A549 (cell line): ENCODE measurements at regions not wholly inside any gene's neighbourhood (a gene's known extent, or its start where the extent isn't known, plus 50 kb on each side); places are given as distances from the start of the nearest gene placed in this dataset.

Experiments
- CHD4 ChIP-seq: fragments of 200-600 bp; sonication (generic); IDR thresholded peaks from 2 replicates; pipeline ENCODE4 v1.6.1; 2016; ENCODE audit warnings: antibody characterized with exemption, mild to moderate bottlenecking, borderline replicate concordance
- CTCF ChIP-seq: fragments of >200 bp; sonication (Bioruptor Twin); formaldehyde crosslinking; IDR thresholded peaks from 3 replicates; pipeline ENCODE4 v1.5.1; 2016

GRCh38 chr3:54020436-54020835, 101.9 kb upstream of the CACNA2D3 start:
- TF ChIP-seq CHD4 (no peak), CTCF (no peak)
